ENCODE measurements at regions not wholly inside any gene's neighbourhood (a gene's known extent, or its start where the extent isn't known, plus 50 kb on each side); places are given as distances from the start of the nearest gene placed in this dataset.
A peak's percentile ranks its signal among the peaks of the same experiment; 100 is the strongest.

GRCh38 chr1:14498839-14499238, 99.6 kb upstream of the KAZN start:
- DNase-seq (ENCODE audit: low spot score), result peak; percentile 50

- peak; percentile 71 for DNase-seq (ENCODE audit: low spot score)
Observed at GRCh38 chr1:14499312-14500040, 99.0 kb upstream of the KAZN start.

DNA sequence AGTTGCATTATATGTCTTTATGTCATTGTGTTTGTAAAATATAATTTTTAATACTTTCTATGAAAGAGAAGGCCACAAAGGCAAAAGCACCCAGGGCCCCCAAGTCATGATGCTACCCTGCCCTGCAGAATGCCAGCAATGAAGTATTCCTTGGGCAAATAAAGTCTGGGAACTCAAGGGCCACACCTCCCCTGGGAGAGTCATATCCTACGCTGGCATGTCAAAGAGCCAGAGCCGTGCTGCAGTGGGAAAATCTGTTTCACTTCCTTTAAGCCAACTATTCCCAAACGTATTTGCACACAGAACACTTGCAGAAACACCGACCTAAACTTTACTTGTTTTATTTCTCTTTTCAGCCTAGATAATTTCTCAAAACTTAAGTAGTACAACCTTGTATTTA, 98.4 kb upstream of the KAZN start:
- DNase-seq (ENCODE audit: low spot score), result peak; percentile 57

DNA sequence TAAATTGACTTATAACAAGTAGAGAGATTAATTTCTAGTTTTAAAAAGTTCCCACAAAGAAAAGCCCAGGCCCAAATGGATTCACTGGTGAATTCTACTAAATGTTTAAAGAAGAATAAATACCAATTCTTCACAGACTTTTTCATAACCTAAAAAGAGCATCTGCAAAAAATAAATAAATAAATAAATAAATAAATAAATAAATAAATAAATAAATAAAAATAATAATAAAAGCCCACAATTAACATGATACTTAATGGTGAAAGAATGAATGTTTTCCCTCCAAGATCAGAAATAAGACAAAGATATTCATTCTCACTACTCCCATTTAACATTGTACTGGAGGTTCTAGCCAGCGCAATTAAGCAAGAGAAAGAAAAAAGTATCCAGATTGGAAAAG, 97.6 kb upstream of the KAZN start:
- no peak for DNase-seq (ENCODE audit: low spot score)

- DNase-seq (ENCODE audit: low spot score), result no peak
Observed at GRCh38 chr1:14504517-14504916, 94.0 kb upstream of the KAZN start.

- no peak for DNase-seq (ENCODE audit: low spot score)
Observed at GRCh38 chr1:14506471-14507255, 91.8 kb upstream of the KAZN start.

- DNase-seq (ENCODE audit: low spot score), result no peak
Observed at GRCh38 chr1:14507262-14507661, 91.2 kb upstream of the KAZN start.

DNA sequence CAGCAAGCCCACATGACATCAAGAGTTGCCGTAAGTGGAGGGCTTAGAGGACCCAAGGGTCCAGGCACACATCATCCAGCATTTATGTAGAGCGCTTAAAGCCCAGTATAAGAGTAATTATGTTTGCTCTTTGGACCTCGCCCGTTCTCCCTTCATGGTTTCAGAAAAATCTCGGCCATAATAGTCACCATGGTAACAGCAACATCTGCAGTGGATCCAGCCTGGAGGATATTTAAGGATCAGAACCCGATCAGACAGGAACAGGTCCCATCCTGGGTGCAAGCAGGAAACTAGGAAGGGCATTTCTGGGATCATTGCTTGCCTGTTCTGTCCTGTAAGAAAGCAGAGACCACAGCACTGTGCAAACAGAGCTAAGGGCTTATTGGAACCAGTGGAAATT, 89.9 kb upstream of the KAZN start:
- no peak for DNase-seq (ENCODE audit: low spot score)

- no peak for DNase-seq (ENCODE audit: low spot score)
Observed at GRCh38 chr1:14511166-14511680, 87.3 kb upstream of the KAZN start.

- no peak for DNase-seq (ENCODE audit: low spot score)
Observed at GRCh38 chr1:14511796-14512585, 86.5 kb upstream of the KAZN start.

DNA sequence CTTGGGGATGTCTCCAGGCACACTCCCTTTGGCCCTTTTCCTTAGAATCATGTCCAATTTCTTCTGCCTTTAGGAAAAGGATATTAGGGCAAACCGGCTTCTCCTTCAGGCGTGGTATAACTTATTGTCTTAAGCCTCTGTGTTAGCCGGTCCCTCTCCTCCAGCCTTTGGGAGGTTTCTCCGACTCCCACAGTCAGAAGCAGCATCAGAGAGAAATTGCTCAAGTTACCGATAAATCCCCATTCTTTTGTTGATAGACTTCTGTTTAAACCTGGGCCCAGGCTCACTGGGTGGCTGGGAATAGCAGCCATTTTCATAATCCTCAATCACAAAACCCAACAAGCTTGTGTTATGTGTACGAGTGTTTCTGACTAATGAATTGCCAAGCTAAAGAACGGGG, 85.4 kb upstream of the KAZN start:
- DNase-seq (ENCODE audit: low spot score), result no peak

- DNase-seq (ENCODE audit: low spot score), result no peak
Observed at GRCh38 chr1:14514739-14515138, 83.7 kb upstream of the KAZN start.

GRCh38 chr1:14516974-14517840, 81.3 kb upstream of the KAZN start:
- no peak for DNase-seq (ENCODE audit: low spot score)

DNA sequence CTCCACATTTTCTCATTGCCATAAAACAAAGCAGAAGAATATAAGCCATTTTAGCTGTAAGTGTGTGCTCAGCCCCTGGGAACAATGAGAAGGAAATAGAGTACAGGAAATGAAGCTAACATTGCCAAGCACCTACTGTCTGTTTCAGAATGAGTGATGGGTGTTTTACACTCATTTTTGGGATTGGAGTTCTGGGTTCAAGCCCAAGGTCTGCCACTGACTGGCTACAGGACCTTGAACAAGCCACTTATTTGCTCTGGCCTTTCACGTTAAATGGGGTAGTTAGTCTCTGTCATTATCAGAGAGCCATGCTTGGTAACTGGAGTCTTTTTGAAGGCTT, 80.7 kb upstream of the KAZN start:
- no peak for DNase-seq (ENCODE audit: low spot score)

DNA sequence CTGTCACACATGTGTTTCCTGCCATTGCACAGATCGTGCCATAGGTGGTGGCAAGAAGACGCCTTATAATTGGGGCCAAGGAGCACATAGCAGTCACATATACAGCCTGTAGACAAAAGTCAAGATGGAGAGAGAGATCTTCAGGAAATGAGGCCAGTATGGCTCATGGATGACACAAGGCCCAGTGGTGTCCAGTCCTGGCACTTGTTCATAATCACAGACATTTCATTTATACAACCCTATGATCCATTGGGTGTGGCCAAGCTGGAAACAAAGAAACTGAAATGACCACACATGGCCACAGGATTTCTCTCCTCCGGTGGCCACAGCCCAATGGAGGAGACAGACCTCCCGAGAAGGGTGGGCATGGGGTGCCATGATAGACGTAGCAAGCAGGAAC, 78.5 kb upstream of the KAZN start:
- no peak for DNase-seq (ENCODE audit: low spot score)

DNA sequence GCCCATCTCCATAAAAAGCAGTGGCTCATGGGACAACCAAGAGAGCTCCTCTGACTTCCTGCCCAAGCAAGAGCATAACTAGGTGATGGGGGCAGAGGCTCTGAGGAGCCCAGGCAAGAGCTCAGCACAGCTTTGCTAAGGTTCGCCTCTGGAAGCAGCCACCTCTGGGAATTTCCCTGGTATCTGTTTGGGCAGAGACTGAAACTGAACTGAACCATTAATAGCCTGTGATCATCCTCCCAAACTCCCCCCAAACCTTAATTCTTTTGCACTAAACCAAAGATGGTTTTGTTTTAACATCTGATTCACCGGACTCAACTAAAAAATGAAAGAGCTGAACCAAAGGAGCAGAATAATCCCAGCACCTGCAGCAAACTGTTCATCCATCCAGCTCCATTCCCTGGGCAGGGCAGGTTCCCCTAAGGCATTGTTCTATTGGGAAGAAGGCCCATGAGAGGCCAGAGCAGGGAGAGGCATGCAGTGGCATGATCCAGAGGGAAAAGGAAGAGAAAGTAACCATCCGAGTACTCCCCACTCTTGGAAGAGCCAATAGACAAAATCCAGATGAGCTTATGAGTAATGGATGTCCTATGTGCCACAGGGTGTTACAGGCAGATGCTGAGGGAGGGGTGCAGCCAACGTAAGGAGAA, 77.8 kb upstream of the KAZN start:
- no peak for DNase-seq (ENCODE audit: low spot score)

GRCh38 chr1:14521622-14522021, 76.9 kb upstream of the KAZN start:
- no peak for DNase-seq (ENCODE audit: low spot score)

- no peak for DNase-seq (ENCODE audit: low spot score)
Observed at GRCh38 chr1:14522077-14522925, 76.2 kb upstream of the KAZN start.

DNA sequence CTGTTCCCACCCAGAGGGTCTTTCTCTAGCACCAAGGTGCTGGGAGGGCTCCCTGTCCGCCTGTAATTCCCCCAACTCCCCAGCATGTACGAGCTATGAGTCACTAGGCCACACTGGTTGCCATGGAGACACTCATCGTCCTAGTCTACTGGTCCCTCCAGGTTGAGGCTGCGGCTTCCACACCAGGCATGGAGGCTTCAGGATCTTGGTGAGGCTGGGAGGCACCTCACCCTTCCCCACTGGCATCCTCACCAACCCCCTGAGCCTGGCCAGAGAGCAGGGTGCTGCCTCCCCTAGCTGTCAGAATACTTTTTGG, 75.6 kb upstream of the KAZN start:
- DNase-seq (ENCODE audit: low spot score), result no peak
